ENCODE measurements at regions not wholly inside any gene's neighbourhood (a gene's known extent, or its start where the extent isn't known, plus 50 kb on each side); places are given as distances from the start of the nearest gene placed in this dataset.

DNA sequence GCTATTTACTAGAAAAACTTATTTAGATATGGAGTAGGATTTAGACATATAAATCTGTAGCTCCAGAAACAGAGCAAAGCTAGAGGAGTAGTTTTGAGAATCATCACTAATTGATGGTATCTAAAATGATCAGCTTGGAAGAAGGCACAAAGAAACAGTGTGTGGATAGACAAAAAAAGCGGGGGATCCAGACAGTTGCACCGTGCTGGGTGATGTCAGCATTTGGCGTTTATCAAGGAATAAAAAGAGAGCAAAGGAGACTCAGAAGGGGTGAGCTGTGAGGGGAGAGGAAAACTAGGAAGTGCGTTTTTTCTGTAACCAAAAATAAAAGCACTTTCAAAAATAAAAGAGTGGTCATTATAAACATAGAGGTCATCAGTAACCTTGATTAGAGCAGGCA is 90.5 kb upstream of the GPRIN3 start:
- TF ChIP-seq POLR2A (IDR thresholded peaks at IDR 0.05) (no peak), CTCF (IDR thresholded peaks at IDR 0.05) (no peak)

Data from heart left ventricle (tissue), 13 donors.